Loucy (cell line): ENCODE measurements at regions not wholly inside any gene's neighbourhood (a gene's known extent, or its start where the extent isn't known, plus 50 kb on each side); places are given as distances from the start of the nearest gene placed in this dataset.

ENCODE experiments used
- EZH2phosphoT487 ChIP-seq: fragments of 200-600 bp; IDR thresholded peaks from 2 replicates; pipeline ENCODE4 v1.6.1; 2018; ENCODE audit warnings: antibody characterized with exemption, mild to moderate bottlenecking, moderate library complexity, borderline replicate concordance
- TF ChIP-seq, protein P1 (sequence below): fragments of 200-600 bp; sonication (generic); conservative IDR thresholded peaks from 2 replicates; pipeline ENCODE4 v1.5.1; 2014; ENCODE audit warnings: mild to moderate bottlenecking, antibody characterized with exemption, low read length

DNA sequence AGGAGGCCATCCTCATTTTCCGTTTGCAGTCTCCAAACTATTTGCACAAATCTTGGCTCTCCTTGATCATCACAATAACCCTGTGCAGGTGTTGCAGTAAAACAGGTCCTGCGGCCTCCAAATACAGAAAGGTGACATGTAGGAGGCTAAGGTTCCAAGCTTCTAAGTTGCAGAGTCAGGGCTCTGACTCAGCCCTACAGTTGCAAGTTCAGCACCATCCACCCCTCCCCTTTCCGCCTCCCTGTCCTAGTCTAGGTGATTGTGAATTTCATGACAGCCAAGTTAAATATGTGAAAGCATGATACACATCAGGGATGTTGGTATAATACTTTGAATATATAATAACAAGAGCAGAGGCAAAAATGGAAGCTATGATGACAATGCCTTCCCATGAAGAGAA is 317.3 kb upstream of the CDH4 start:
- TF ChIP-seq, protein P1, sequence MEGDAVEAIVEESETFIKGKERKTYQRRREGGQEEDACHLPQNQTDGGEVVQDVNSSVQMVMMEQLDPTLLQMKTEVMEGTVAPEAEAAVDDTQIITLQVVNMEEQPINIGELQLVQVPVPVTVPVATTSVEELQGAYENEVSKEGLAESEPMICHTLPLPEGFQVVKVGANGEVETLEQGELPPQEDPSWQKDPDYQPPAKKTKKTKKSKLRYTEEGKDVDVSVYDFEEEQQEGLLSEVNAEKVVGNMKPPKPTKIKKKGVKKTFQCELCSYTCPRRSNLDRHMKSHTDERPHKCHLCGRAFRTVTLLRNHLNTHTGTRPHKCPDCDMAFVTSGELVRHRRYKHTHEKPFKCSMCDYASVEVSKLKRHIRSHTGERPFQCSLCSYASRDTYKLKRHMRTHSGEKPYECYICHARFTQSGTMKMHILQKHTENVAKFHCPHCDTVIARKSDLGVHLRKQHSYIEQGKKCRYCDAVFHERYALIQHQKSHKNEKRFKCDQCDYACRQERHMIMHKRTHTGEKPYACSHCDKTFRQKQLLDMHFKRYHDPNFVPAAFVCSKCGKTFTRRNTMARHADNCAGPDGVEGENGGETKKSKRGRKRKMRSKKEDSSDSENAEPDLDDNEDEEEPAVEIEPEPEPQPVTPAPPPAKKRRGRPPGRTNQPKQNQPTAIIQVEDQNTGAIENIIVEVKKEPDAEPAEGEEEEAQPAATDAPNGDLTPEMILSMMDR = no peak
- TF ChIP-seq EZH2phosphoT487 = no peak
